H9 (cell line): ENCODE measurements at regions not wholly inside any gene's neighbourhood (a gene's known extent, or its start where the extent isn't known, plus 50 kb on each side); places are given as distances from the start of the nearest gene placed in this dataset.

Experiments
- DNase-seq: peaks from one replicate; pipeline ENCODE4 v3.0.0-alpha.2; 2017
- H2AFZ ChIP-seq: one replicate; pipeline ENCODE4 v1.6.1; 2013; ENCODE audit warnings: mild to moderate bottlenecking, low read length, control low read depth, moderate library complexity
- H2AK5ac ChIP-seq: 2 replicates; pipeline ENCODE4 v1.6.1; 2013; ENCODE audit warnings: low read length, control low read depth, mixed read lengths; ENCODE audit not compliant: insufficient read length
- H2BK120ac ChIP-seq: one replicate; pipeline ENCODE4 v1.6.1; 2013; ENCODE audit warnings: low read depth, mild to moderate bottlenecking, low read length, control low read depth, inconsistent platforms; ENCODE audit not compliant: poor library complexity, severe bottlenecking
- H2BK12ac ChIP-seq: 2 replicates; pipeline ENCODE4 v1.6.1; 2013; ENCODE audit warnings: low read length, control low read depth, mixed read lengths, low read depth; ENCODE audit not compliant: insufficient read length
- H2BK15ac ChIP-seq: 2 replicates; pipeline ENCODE4 v1.6.1; 2013; ENCODE audit warnings: low read depth, low read length, control low read depth
- H2BK20ac ChIP-seq: one replicate; pipeline ENCODE4 v1.6.1; 2013; ENCODE audit warnings: low read depth, mild to moderate bottlenecking, low read length, control low read depth, inconsistent platforms; ENCODE audit not compliant: poor library complexity, severe bottlenecking
- H2BK5ac ChIP-seq: 2 replicates; pipeline ENCODE4 v1.6.1; 2013; ENCODE audit warnings: low read length, control low read depth, mixed read lengths; ENCODE audit not compliant: insufficient read length
- H3K14ac ChIP-seq: 2 replicates; pipeline ENCODE4 v1.6.1; 2013; ENCODE audit warnings: low read length, control low read depth; ENCODE audit not compliant: insufficient read depth
- H3K18ac ChIP-seq: 2 replicates; pipeline ENCODE4 v1.6.1; 2013; ENCODE audit warnings: low read depth, mild to moderate bottlenecking, mixed read lengths, low read length, control low read depth; ENCODE audit not compliant: insufficient read length
- H3K23ac ChIP-seq: 2 replicates; pipeline ENCODE4 v1.6.1; 2013; ENCODE audit warnings: low read length, control low read depth, mixed read lengths, low read depth; ENCODE audit not compliant: insufficient read length
- H3K23me2 ChIP-seq: 2 replicates; pipeline ENCODE4 v1.6.1; 2013; ENCODE audit warnings: low read depth, mild to moderate bottlenecking, mixed read lengths, low read length, control low read depth; ENCODE audit not compliant: insufficient read length, poor library complexity, severe bottlenecking
- H3K27ac ChIP-seq: 2 replicates; pipeline ENCODE4 v1.5.1; 2013; ENCODE audit warnings: low read length, control low read depth, mixed read lengths, low read depth; ENCODE audit not compliant: insufficient read length
- H3K27me3 ChIP-seq: 2 replicates; pipeline ENCODE4 v1.6.1; 2013; ENCODE audit warnings: low read length, control low read depth, inconsistent platforms; ENCODE audit not compliant: insufficient read depth
- H3K4ac ChIP-seq: 2 replicates; pipeline ENCODE4 v1.6.1; 2013; ENCODE audit warnings: low read depth, mild to moderate bottlenecking, control low read depth, inconsistent platforms, low read length, moderate library complexity
- H3K4me1 ChIP-seq: 2 replicates; pipeline ENCODE4 v1.6.1; 2013; ENCODE audit warnings: low read length, control low read depth, inconsistent platforms; ENCODE audit not compliant: insufficient read depth
- H3K4me2 ChIP-seq: 2 replicates; pipeline ENCODE4 v1.6.1; 2013; ENCODE audit warnings: low read length, control low read depth, mixed read lengths; ENCODE audit not compliant: insufficient read length, insufficient read depth
- H3K56ac ChIP-seq: 2 replicates; pipeline ENCODE4 v1.6.1; 2013; ENCODE audit warnings: low read depth, mild to moderate bottlenecking, mixed read lengths, low read length, control low read depth; ENCODE audit not compliant: insufficient read length
- H3K79me1 ChIP-seq: 2 replicates; pipeline ENCODE4 v1.6.1; 2013; ENCODE audit warnings: low read depth, mild to moderate bottlenecking, moderate library complexity, low read length, control low read depth, inconsistent platforms; ENCODE audit not compliant: insufficient read depth, poor library complexity, severe bottlenecking
- H3K79me2 ChIP-seq: 2 replicates; pipeline ENCODE4 v1.6.1; 2013; ENCODE audit warnings: low read length, control low read depth, inconsistent platforms; ENCODE audit not compliant: insufficient read depth
- H3K9ac ChIP-seq: 2 replicates; pipeline ENCODE4 v1.6.1; 2013; ENCODE audit warnings: low read length, control low read depth, mixed read lengths; ENCODE audit not compliant: insufficient read length; ENCODE audit errors: extremely low read depth
- H3K9me3 ChIP-seq: one replicate; pipeline ENCODE4 v1.6.1; 2013; ENCODE audit warnings: low read depth, low read length, inconsistent platforms; ENCODE audit not compliant: control insufficient read depth
- H3T11ph ChIP-seq: one replicate; pipeline ENCODE4 v1.6.1; 2013; ENCODE audit warnings: mild to moderate bottlenecking, low read length, control low read depth, inconsistent platforms
- H4K20me1 ChIP-seq: one replicate; pipeline ENCODE4 v1.6.1; 2013; ENCODE audit not compliant: control insufficient read depth, insufficient read length, insufficient read depth
- H4K5ac ChIP-seq: 2 replicates; pipeline ENCODE4 v1.6.1; 2013; ENCODE audit warnings: low read depth, mild to moderate bottlenecking, mixed read lengths, low read length, control low read depth; ENCODE audit not compliant: insufficient read length
- H4K8ac ChIP-seq: replicated peaks from 2 replicates; pipeline ENCODE4 v1.6.1; 2013; ENCODE audit warnings: low read length, control low read depth, mixed read lengths, low read depth; ENCODE audit not compliant: insufficient read length
- H4K91ac ChIP-seq: 2 replicates; pipeline ENCODE4 v1.6.1; 2013; ENCODE audit warnings: low read depth, mild to moderate bottlenecking, moderate library complexity, mixed read lengths, low read length, control low read depth; ENCODE audit not compliant: insufficient read length
- H3K27ac Mint-ChIP-seq, 3 experiments: 2 replicates in 2 of 3; 3 replicates in 1 of 3; pipeline ENCODE4 v1.8.0; 2020 to 2021; ENCODE audit warnings: mixed read lengths in 3 of 3, mild to moderate bottlenecking in 1 of 3, moderate library complexity in 1 of 3
- H3K27me3 Mint-ChIP-seq: 2 replicates; pipeline ENCODE4 v1.8.0; 2021; ENCODE audit warnings: low read depth, mild to moderate bottlenecking, moderate library complexity, mixed read lengths
- H3K36me3 Mint-ChIP-seq, 3 experiments: 2 replicates in 2 of 3; 3 replicates in 1 of 3; pipeline ENCODE4 v1.8.0; 2020 to 2021; ENCODE audit warnings: low read depth in 3 of 3, mixed read lengths in 3 of 3; ENCODE audit not compliant: insufficient read depth in 1 of 3
- H3K4me1 Mint-ChIP-seq, 2 experiments: 2 replicates each; pipeline ENCODE4 v1.8.0; 2020; ENCODE audit warnings: mixed read lengths in 2 of 2
- H3K4me3 Mint-ChIP-seq, 2 experiments: 2 replicates in 1 of 2; 3 replicates in 1 of 2; pipeline ENCODE4 v1.8.0; 2020 to 2021; ENCODE audit warnings: mild to moderate bottlenecking in 2 of 2, mixed read lengths in 2 of 2, moderate library complexity in 1 of 2
- H3K9me3 Mint-ChIP-seq, 2 experiments: 2 replicates in 1 of 2; 3 replicates in 1 of 2; pipeline ENCODE4 v1.8.0; 2020; ENCODE audit warnings: mild to moderate bottlenecking in 2 of 2, mixed read lengths in 2 of 2, moderate library complexity in 1 of 2
- CTCF ChIP-seq: fragments of 200-600 bp; sonication (generic); conservative IDR thresholded peaks from 3 replicates; pipeline ENCODE4 v1.8.0; 2021; ENCODE audit warnings: antibody characterized with exemption, mild to moderate bottlenecking
- WGBS: extraction: QIAGEN DNeasy Blood & Tissue Kit; methylation state at CpG from one replicate; pipeline ENCODE4 v1.1.7; 2013; ENCODE audit warnings: missing lambda C conversion rate, low lambda C conversion rate, mixed read lengths; ENCODE audit not compliant: insufficient read length; ENCODE audit errors: extremely low coverage; 5-methylcytosine and 5-hydroxymethylcytosine counted together

- no peak overlapping the region for H4K91ac ChIP-seq
- H3K9ac ChIP-seq = no peak overlapping the region
- Mint-ChIP-seq H3K4me3 (no peak overlapping the region), H3K9me3 (peaks cover 0 to 11% of the 10 kb centered on the region in 2 experiments; a peak in 2 of 5 replicates), H3K27me3 (peaks cover 4% of the 10 kb centered on the region), H3K4me1 (no peaks in the 10 kb centered on the region; a peak in 1 of 4 replicates), H3K27ac (no peak overlapping the region), H3K36me3 (no peaks in the 10 kb centered on the region)
- no peaks in the 10 kb centered on the region for H3K23me2 ChIP-seq
- H3K79me1 ChIP-seq = no peaks in the 10 kb centered on the region
- H2BK5ac ChIP-seq = no peak overlapping the region
- H2AK5ac ChIP-seq = no peak overlapping the region
- H2AFZ ChIP-seq = no peak overlapping the region
- H2BK120ac ChIP-seq = no peak overlapping the region
- H3T11ph ChIP-seq = no peak overlapping the region
- H3K56ac ChIP-seq = no peak overlapping the region
- no peak overlapping the region for H3K14ac ChIP-seq
- TF ChIP-seq CTCF = no peak
- no peak overlapping the region for H3K4me2 ChIP-seq
- no peaks in the 10 kb centered on the region for H3K79me2 ChIP-seq
- H3K4ac ChIP-seq = no peak overlapping the region
- no CpG with 5 or more reads among the region's 5 CpGs for WGBS
- no peak overlapping the region for H4K5ac ChIP-seq
- DNase-seq = no peak
- H4K8ac ChIP-seq = no peak overlapping the region
- H2BK15ac ChIP-seq = no peak overlapping the region
- H2BK20ac ChIP-seq = no peak overlapping the region
- H3K18ac ChIP-seq = no peak overlapping the region
- no peak overlapping the region for H2BK12ac ChIP-seq
- H3K9me3 ChIP-seq = no peaks in the 10 kb centered on the region
- H3K23ac ChIP-seq = no peak overlapping the region
- no peaks in the 10 kb centered on the region; the same call in 1 of the 2 replicates for H3K4me1 ChIP-seq
- no peaks in the 10 kb centered on the region for H4K20me1 ChIP-seq
- no peaks in the 10 kb centered on the region for H3K27me3 ChIP-seq
- no peak overlapping the region for H3K27ac ChIP-seq
Observed at GRCh38 chr2:238616681-238617080, 190.0 kb downstream of the ASB1 start.
